Fibroblast of pulmonary artery (primary cell): ENCODE measurements at regions not wholly inside any gene's neighbourhood (a gene's known extent, or its start where the extent isn't known, plus 50 kb on each side); places are given as distances from the start of the nearest gene placed in this dataset.

Experiments
- DNase-seq: peaks from one replicate; pipeline ENCODE4 v3.0.0-alpha.2; 2010; ENCODE audit warnings: low read depth
- H3K4me3 ChIP-seq: replicated peaks from 2 replicates; pipeline ENCODE4 v1.5.1; 2011; ENCODE audit warnings: low read depth, mild to moderate bottlenecking, control low read depth, low read length, moderate library complexity
- TF ChIP-seq, protein P1 (sequence below): IDR thresholded peaks from 2 replicates; pipeline ENCODE4 v1.5.1; 2011; ENCODE audit warnings: mild to moderate bottlenecking, control low read depth, low read length, inconsistent platforms; ENCODE audit errors: missing control alignments

GRCh38 chr7:124276005-124276622, 243.2 kb upstream of the TMEM229A start:
- peak; percentile 7 for DNase-seq
- H3K4me3 ChIP-seq, result no peak overlapping the region
- TF ChIP-seq, protein P1, sequence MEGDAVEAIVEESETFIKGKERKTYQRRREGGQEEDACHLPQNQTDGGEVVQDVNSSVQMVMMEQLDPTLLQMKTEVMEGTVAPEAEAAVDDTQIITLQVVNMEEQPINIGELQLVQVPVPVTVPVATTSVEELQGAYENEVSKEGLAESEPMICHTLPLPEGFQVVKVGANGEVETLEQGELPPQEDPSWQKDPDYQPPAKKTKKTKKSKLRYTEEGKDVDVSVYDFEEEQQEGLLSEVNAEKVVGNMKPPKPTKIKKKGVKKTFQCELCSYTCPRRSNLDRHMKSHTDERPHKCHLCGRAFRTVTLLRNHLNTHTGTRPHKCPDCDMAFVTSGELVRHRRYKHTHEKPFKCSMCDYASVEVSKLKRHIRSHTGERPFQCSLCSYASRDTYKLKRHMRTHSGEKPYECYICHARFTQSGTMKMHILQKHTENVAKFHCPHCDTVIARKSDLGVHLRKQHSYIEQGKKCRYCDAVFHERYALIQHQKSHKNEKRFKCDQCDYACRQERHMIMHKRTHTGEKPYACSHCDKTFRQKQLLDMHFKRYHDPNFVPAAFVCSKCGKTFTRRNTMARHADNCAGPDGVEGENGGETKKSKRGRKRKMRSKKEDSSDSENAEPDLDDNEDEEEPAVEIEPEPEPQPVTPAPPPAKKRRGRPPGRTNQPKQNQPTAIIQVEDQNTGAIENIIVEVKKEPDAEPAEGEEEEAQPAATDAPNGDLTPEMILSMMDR, result peak; percentile 32

- no peak overlapping the region for H3K4me3 ChIP-seq
- TF ChIP-seq, protein P1, result no peak
- DNase-seq, result no peak
Observed at GRCh38 chr7:124275411-124275810, 242.5 kb upstream of the TMEM229A start.

DNA sequence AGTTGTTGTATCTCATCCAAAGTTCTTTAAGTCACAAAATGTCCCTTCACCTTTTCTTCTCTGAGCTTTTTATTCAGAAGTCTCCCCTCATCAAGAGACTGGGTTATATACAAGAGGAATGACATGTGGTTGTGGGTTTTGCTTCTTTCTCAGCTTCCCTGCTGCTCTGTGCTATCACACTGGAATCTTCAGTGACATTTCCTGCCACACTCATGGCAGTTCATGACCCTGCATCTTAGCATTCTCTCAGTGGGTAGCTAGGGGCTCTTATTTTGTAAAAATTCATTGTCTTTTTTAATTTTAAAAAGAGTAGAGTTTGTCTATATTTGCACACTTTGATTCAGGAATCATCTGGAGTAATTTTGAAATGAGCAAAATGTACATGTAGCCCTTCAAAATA, 236.9 kb upstream of the TMEM229A start:
- H3K4me3 ChIP-seq, result no peak overlapping the region
- TF ChIP-seq, protein P1, result no peak

DNA sequence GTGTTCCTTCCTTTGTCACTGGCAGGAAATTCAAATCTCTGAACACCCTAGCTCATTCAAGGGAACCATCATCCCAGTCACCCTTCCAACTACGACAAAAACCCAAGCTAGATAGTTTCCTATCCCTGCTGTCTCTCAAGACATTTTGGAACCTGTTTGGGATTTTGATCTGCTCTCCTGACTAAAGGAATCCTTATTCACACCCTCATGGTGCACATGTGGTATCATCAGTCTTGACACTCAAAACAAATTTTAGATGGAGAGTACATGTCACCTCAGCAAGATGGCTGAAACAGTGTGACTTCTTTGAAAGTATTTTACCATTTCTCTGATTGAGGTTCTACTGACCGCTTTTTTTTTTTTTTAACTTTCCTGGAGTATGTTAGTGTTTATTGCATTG, 234.3 kb upstream of the TMEM229A start:
- no peak overlapping the region for H3K4me3 ChIP-seq
- DNase-seq, result no peak
- TF ChIP-seq, protein P1, result no peak

More for the DNA sequence above, 236.9 kb upstream of the TMEM229A start:
- no peak for DNase-seq

- H3K4me3 ChIP-seq, result no peak overlapping the region
- peak; percentile 4 for DNase-seq
- TF ChIP-seq, protein P1, result no peak
Observed at GRCh38 chr7:124263232-124263827, 230.5 kb upstream of the TMEM229A start.

- no peak overlapping the region for H3K4me3 ChIP-seq
- TF ChIP-seq, protein P1, result no peak
- DNase-seq, result no peak
Observed at GRCh38 chr7:124261710-124262109, 228.8 kb upstream of the TMEM229A start.
